H1 (cell line): ENCODE measurements at regions not wholly inside any gene's neighbourhood (a gene's known extent, or its start where the extent isn't known, plus 50 kb on each side); places are given as distances from the start of the nearest gene placed in this dataset.

ENCODE experiments used
- CTCF ChIA-PET: fragments of 300-600 bp; sonication (Branson Sonifier 250); formaldehyde crosslinking; loops from one replicate; lab custom pipeline; 2021; ENCODE audit not compliant: partially characterized antibody; lab: Charles Lee
- POLR2A ChIA-PET: fragments of 300-600 bp; sonication (Branson Sonifier 250); formaldehyde crosslinking; loops from one replicate; lab custom pipeline; 2021; ENCODE audit warnings: inconsistent platforms; ENCODE audit not compliant: partially characterized antibody; lab: Charles Lee
- DNase-seq, 2 experiments: peaks; one replicate each; pipeline versions ENCODE4 v3.0.0 to v3.0.0-alpha.2; 2010 to 2022; ENCODE audit warnings: low spot score in 2 of 2, low read depth in 1 of 2, mixed read lengths in 1 of 2
- FAIRE-seq: peaks from 2 replicates; lab custom pipeline; 2011; peaks lifted over from hg19 to GRCh38; lab: Jason Lieb, UNC
- H2AFZ ChIP-seq: 2 replicates; pipeline ENCODE4 v1.8.1; 2012; ENCODE audit warnings: low read length, inconsistent platforms
- H2AK5ac ChIP-seq: 2 replicates; pipeline ENCODE4 v1.6.1; 2013; ENCODE audit warnings: low read depth, low read length
- H2BK120ac ChIP-seq: replicated peaks from 2 replicates; pipeline ENCODE3; 2013; ENCODE audit warnings: low read depth, low read length, inconsistent platforms
- H2BK12ac ChIP-seq: 2 replicates; pipeline ENCODE4 v1.6.1; 2013; ENCODE audit warnings: low read depth, low read length
- H2BK15ac ChIP-seq: 2 replicates; pipeline ENCODE4 v1.6.1; 2013; ENCODE audit warnings: low read length
- H2BK20ac ChIP-seq: 2 replicates; pipeline ENCODE4 v1.6.1; 2013; ENCODE audit warnings: low read length
- H2BK5ac ChIP-seq: 2 replicates; pipeline ENCODE4 v1.6.1; 2013; ENCODE audit warnings: low read depth, low read length
- H3K14ac ChIP-seq: 2 replicates; pipeline ENCODE4 v1.6.1; 2013; ENCODE audit warnings: inconsistent platforms; ENCODE audit not compliant: insufficient read length
- H3K18ac ChIP-seq: 2 replicates; pipeline ENCODE4 v1.6.1; 2013; ENCODE audit warnings: low read length; ENCODE audit errors: extremely low read depth
- H3K23ac ChIP-seq: 2 replicates; pipeline ENCODE4 v1.6.1; 2013; ENCODE audit warnings: inconsistent platforms; ENCODE audit not compliant: insufficient read length
- H3K23me2 ChIP-seq: 2 replicates; pipeline ENCODE4 v1.6.1; 2013; ENCODE audit warnings: low read depth, low read length
- H3K27ac ChIP-seq: 2 replicates; pipeline ENCODE4 v1.6.1; 2011; ENCODE audit warnings: low read depth, low read length, inconsistent platforms
- H3K27me3 ChIP-seq, 4 experiments: replicated peaks in 1 of 4; 1 replicate in 1 of 4; 2 replicates in 3 of 4; pipeline versions ENCODE4 v1.6.1 to v1.8.1; 2011 to 2013; ENCODE audit warnings: low read length in 3 of 4, mild to moderate bottlenecking in 3 of 4, inconsistent platforms in 2 of 4, mixed read lengths in 2 of 4, moderate library complexity in 1 of 4; ENCODE audit not compliant: control insufficient read depth in 3 of 4, insufficient read depth in 3 of 4; ENCODE audit errors: extremely low read depth in 1 of 4
- H3K36me3 ChIP-seq, 4 experiments: 2 replicates each; pipeline versions ENCODE4 v1.6.1 to v1.8.1; 2011 to 2013; ENCODE audit warnings: mild to moderate bottlenecking in 4 of 4, low read length in 3 of 4, moderate library complexity in 2 of 4, control low read depth in 1 of 4, inconsistent platforms in 1 of 4; ENCODE audit not compliant: insufficient read depth in 4 of 4, control insufficient read depth in 2 of 4
- H3K4ac ChIP-seq: replicated peaks from 2 replicates; pipeline ENCODE3; 2013; ENCODE audit warnings: low read length, low read depth, mixed read lengths, inconsistent platforms; ENCODE audit not compliant: insufficient read length
- H3K4me1 ChIP-seq, 4 experiments: replicated peaks in 1 of 4; 1 replicate in 1 of 4; 2 replicates in 3 of 4; pipeline versions ENCODE4 v1.6.1 to v1.8.1; 2011 to 2013; ENCODE audit warnings: low read length in 3 of 4, inconsistent platforms in 2 of 4, mixed read lengths in 1 of 4; ENCODE audit not compliant: insufficient read depth in 4 of 4, control insufficient read depth in 3 of 4
- H3K4me2 ChIP-seq, 2 experiments: 2 replicates each; pipeline versions ENCODE4 v1.6.1 to v1.8.1; 2011 to 2013; ENCODE audit warnings: low read depth in 2 of 2, low read length in 2 of 2, control low read depth in 1 of 2, inconsistent platforms in 1 of 2, mild to moderate bottlenecking in 1 of 2; ENCODE audit not compliant: insufficient read depth in 1 of 2
- H3K4me3 ChIP-seq, 4 experiments: fragments of 200-600, 300-600 bp in 1 of 4; sonication (generic), shearing (Covaris generic), sonication (Bioruptor Twin) in 1 of 4; 2 replicates each; pipeline versions ENCODE4 v1.5.1 to v1.8.1; 2011 to 2016; ENCODE audit warnings: low read length in 4 of 4, low read depth in 3 of 4, control low read depth in 2 of 4, inconsistent platforms in 2 of 4, mild to moderate bottlenecking in 2 of 4, mixed read lengths in 1 of 4, moderate library complexity in 1 of 4; ENCODE audit not compliant: insufficient read depth in 2 of 4; ENCODE audit errors: extremely low read depth in 1 of 4
- H3K56ac ChIP-seq: replicated peaks from 2 replicates; pipeline ENCODE3; 2013; ENCODE audit warnings: low read depth, mild to moderate bottlenecking, mixed read lengths, low read length, inconsistent platforms; ENCODE audit not compliant: insufficient read length
- H3K79me1 ChIP-seq: 2 replicates; pipeline ENCODE4 v1.6.1; 2013; ENCODE audit warnings: low read depth, low read length, control low read depth
- H3K79me2 ChIP-seq, 2 experiments: 2 replicates each; pipeline versions ENCODE4 v1.6.1 to v1.8.1; 2012 to 2013; ENCODE audit warnings: low read length in 2 of 2, mild to moderate bottlenecking in 2 of 2, inconsistent platforms in 1 of 2; ENCODE audit not compliant: insufficient read depth in 2 of 2, control insufficient read depth in 1 of 2
- H3K9ac ChIP-seq, 4 experiments: replicated peaks in 1 of 4; 1 replicate in 1 of 4; 2 replicates in 3 of 4; pipeline versions ENCODE4 v1.6.1 to v1.8.1; 2011 to 2013; ENCODE audit warnings: low read depth in 3 of 4, low read length in 3 of 4, control low read depth in 2 of 4, mild to moderate bottlenecking in 2 of 4, moderate library complexity in 2 of 4, inconsistent platforms in 1 of 4; ENCODE audit errors: extremely low read depth in 1 of 4
- H3K9me3 ChIP-seq, 2 experiments: 2 replicates each; pipeline versions ENCODE4 v1.6.1 to v1.8.1; 2012 to 2013; ENCODE audit warnings: mild to moderate bottlenecking in 2 of 2, moderate library complexity in 2 of 2, control low read depth in 1 of 2, inconsistent platforms in 1 of 2, low read depth in 1 of 2, low read length in 1 of 2, mixed read lengths in 1 of 2; ENCODE audit not compliant: insufficient read depth in 2 of 2
- H4K20me1 ChIP-seq, 2 experiments: replicated peaks in 1 of 2; 2 replicates each; pipeline versions ENCODE3 to v1.8.1; 2011 to 2013; ENCODE audit warnings: inconsistent platforms in 2 of 2, low read length in 2 of 2, mild to moderate bottlenecking in 1 of 2; ENCODE audit not compliant: insufficient read depth in 2 of 2, control insufficient read depth in 1 of 2
- H4K5ac ChIP-seq: 2 replicates; pipeline ENCODE4 v1.6.1; 2013; ENCODE audit warnings: low read length, low read depth, mixed read lengths, inconsistent platforms; ENCODE audit not compliant: insufficient read length
- H4K8ac ChIP-seq: 2 replicates; pipeline ENCODE4 v1.8.0; 2013; ENCODE audit warnings: mild to moderate bottlenecking, moderate library complexity, low read length, inconsistent platforms; ENCODE audit not compliant: insufficient read depth; ENCODE audit errors: extremely low read depth
- H4K91ac ChIP-seq: replicated peaks from 2 replicates; pipeline ENCODE3; 2013; ENCODE audit warnings: low read length, mixed read lengths, inconsistent platforms; ENCODE audit not compliant: insufficient read length
- BACH1 ChIP-seq: IDR thresholded peaks from 2 replicates; pipeline ENCODE4 v1.6.1; 2012; ENCODE audit warnings: low read length, improper control_type of control experiment
- EGR1 ChIP-seq: IDR thresholded peaks from 2 replicates; pipeline ENCODE4 v1.6.1; 2011; ENCODE audit warnings: low read depth, low read length, borderline replicate concordance
- MAFK ChIP-seq: IDR thresholded peaks from 2 replicates; pipeline ENCODE4 v1.6.1; 2012; ENCODE audit warnings: low read depth, mild to moderate bottlenecking, improper control_type of control experiment, low read length
- WGBS, 2 experiments: shearing (Covaris generic) in 1 of 2; methylation state at CpG; one replicate each; pipeline versions ENCODE4 v1.1.6 to v1.1.7; 2013 to 2015; ENCODE audit warnings: low lambda C conversion rate in 2 of 2, mixed read lengths in 2 of 2, inconsistent platforms in 1 of 2, low coverage in 1 of 2, missing lambda C conversion rate in 1 of 2; ENCODE audit not compliant: insufficient replicate concordance in 2 of 2, insufficient coverage in 1 of 2, insufficient read length in 1 of 2; ENCODE audit errors: extremely low coverage in 1 of 2, missing lambda C conversion rate in 1 of 2; 5-methylcytosine and 5-hydroxymethylcytosine counted together

GRCh38 chr10:78255796-78256638 is 222.4 kb downstream of the RPS24 start:
- Histone ChIP-seq H3K79me2 (no peaks in the 10 kb centered on the region), H2BK15ac (no peak overlapping the region), H2BK5ac (0 out of 2 replicates have a peak overlapping the region, but pooled peaks have one; percentile 27), H3K27ac (no peak overlapping the region), H4K91ac (no peak overlapping the region), H3K4ac (no peak overlapping the region), H4K20me1 (no peaks in the 10 kb centered on the region), H4K8ac (no peak overlapping the region), H3K18ac (no peak overlapping the region), H3K23me2 (no peaks in the 10 kb centered on the region), H2BK12ac (no peak overlapping the region; the same call in 1 of the 2 replicates), H3K9ac (no peak overlapping the region), H3K27me3 (no peaks in the 10 kb centered on the region), H3K79me1 (no peaks in the 10 kb centered on the region), H3K9me3 (no peaks in the 10 kb centered on the region), H2BK120ac (no peak overlapping the region), H3K14ac (no peak overlapping the region), H4K5ac (no peak overlapping the region), H3K4me3 (no peak overlapping the region), H3K4me1 (no peaks in the 10 kb centered on the region), H2BK20ac (no peak overlapping the region), H3K56ac (no peak overlapping the region), H2AK5ac (no peak overlapping the region), H3K4me2 (no peak overlapping the region), H3K36me3 (no peaks in the 10 kb centered on the region), H3K23ac (no peak overlapping the region), H2AFZ (no peak overlapping the region)
- CTCF ChIA-PET = interaction anchor here (0.6 to 1.8 kb wide), 7 partner anchors 19 to 146 kb away, joined by 3 to 6 read pairs (median 3); no protein-coding TSS in a partner anchor
- WGBS, 2 experiments = 91% methylated on average over 9 of the region's 9 CpGs; no CpG with 5 or more reads in 1 of the 2 experiments
- peak in 1 of 2 experiments; percentile 7 for DNase-seq
- POLR2A ChIA-PET = no interaction called here
- no peak for FAIRE-seq
- TF ChIP-seq EGR1 = no peak
- TF ChIP-seq MAFK = peak; percentile 64; the same call in 1 of the 2 replicates
- peak; percentile 95 for TF ChIP-seq BACH1
